ENCODE measurements at regions not wholly inside any gene's neighbourhood (a gene's known extent, or its start where the extent isn't known, plus 50 kb on each side); places are given as distances from the start of the nearest gene placed in this dataset.

- H4K91ac ChIP-seq (replicated peaks; ENCODE audit: insufficient read length, low read length), result no peak overlapping the region
- no peak overlapping the region for H2BK20ac ChIP-seq (ENCODE audit: low read length)
- no peaks in the 10 kb centered on the region for H3K27me3 ChIP-seq (replicated peaks in 1 of 4; ENCODE audit: control insufficient read depth in 3 of 4, extremely low read depth in 1 of 4, insufficient read depth in 3 of 4, low read length in 3 of 4)
- no peak overlapping the region for H3K4me3 ChIP-seq (ENCODE audit: extremely low read depth in 1 of 4, insufficient read depth in 2 of 4, low read depth in 3 of 4, low read length in 4 of 4)
- H2AK5ac ChIP-seq (ENCODE audit: low read depth, low read length), result no peak overlapping the region
- H3K23ac ChIP-seq (ENCODE audit: insufficient read length), result no peak overlapping the region
- no peak overlapping the region for H2BK15ac ChIP-seq (ENCODE audit: low read length)
- no peaks in the 10 kb centered on the region for H3K23me2 ChIP-seq (ENCODE audit: low read depth, low read length)
- no peak overlapping the region for H3K4ac ChIP-seq (replicated peaks; ENCODE audit: insufficient read length, low read depth, low read length)
- H3K79me2 ChIP-seq (ENCODE audit: control insufficient read depth in 1 of 2, insufficient read depth in 2 of 2, low read length in 2 of 2), result no peaks in the 10 kb centered on the region
- H3K56ac ChIP-seq (replicated peaks; ENCODE audit: insufficient read length, low read depth, low read length), result no peak overlapping the region
- H3K9ac ChIP-seq (replicated peaks in 1 of 4; ENCODE audit: extremely low read depth in 1 of 4, low read depth in 3 of 4, low read length in 3 of 4), result no peak overlapping the region
- FAIRE-seq (no peak), DNase-seq (ENCODE audit: low read depth in 1 of 2, low spot score in 2 of 2) (no peak)
- H3K14ac ChIP-seq (ENCODE audit: insufficient read length), result no peak overlapping the region
- CTCF ChIA-PET (ENCODE audit: partially characterized antibody), result no interaction called here
- H3K36me3 ChIP-seq (ENCODE audit: control insufficient read depth in 2 of 4, insufficient read depth in 4 of 4, low read length in 3 of 4), result no peaks in the 10 kb centered on the region
- no peak overlapping the region for H3K27ac ChIP-seq (ENCODE audit: low read depth, low read length)
- POLR2A ChIA-PET (ENCODE audit: partially characterized antibody), result no interaction called here
- H2BK120ac ChIP-seq (replicated peaks; ENCODE audit: low read depth, low read length), result no peak overlapping the region
- no peak overlapping the region for H3K18ac ChIP-seq (ENCODE audit: extremely low read depth, low read length)
- no peak overlapping the region for H2AFZ ChIP-seq (ENCODE audit: low read length)
- no peak overlapping the region for H2BK5ac ChIP-seq (ENCODE audit: low read depth, low read length)
- no peak overlapping the region for H4K8ac ChIP-seq (ENCODE audit: extremely low read depth, insufficient read depth, low read length)
- H3K9me3 ChIP-seq (ENCODE audit: insufficient read depth in 2 of 2, low read depth in 1 of 2, low read length in 1 of 2), result no peaks in the 10 kb centered on the region
- WGBS, 2 experiments (ENCODE audit: extremely low coverage in 1 of 2, insufficient coverage in 1 of 2, insufficient read length in 1 of 2, insufficient replicate concordance in 2 of 2, low coverage in 1 of 2, low lambda C conversion rate in 2 of 2, missing lambda C conversion rate in 1 of 2), result 100% methylated on average over 1 of the region's 5 CpGs; no CpG with 5 or more reads in 1 of the 2 experiments
- H2BK12ac ChIP-seq (ENCODE audit: low read depth, low read length), result no peak overlapping the region
- no peaks in the 10 kb centered on the region for H3K79me1 ChIP-seq (ENCODE audit: low read depth, low read length)
- no peak overlapping the region for H4K5ac ChIP-seq (ENCODE audit: insufficient read length, low read depth, low read length)
- no peaks in the 10 kb centered on the region for H3K4me1 ChIP-seq (replicated peaks in 1 of 4; ENCODE audit: control insufficient read depth in 3 of 4, insufficient read depth in 4 of 4, low read length in 3 of 4)
- H4K20me1 ChIP-seq (replicated peaks in 1 of 2; ENCODE audit: control insufficient read depth in 1 of 2, insufficient read depth in 2 of 2, low read length in 2 of 2), result no peaks in the 10 kb centered on the region
- no peak overlapping the region for H3K4me2 ChIP-seq (ENCODE audit: insufficient read depth in 1 of 2, low read depth in 2 of 2, low read length in 2 of 2)
- TF ChIP-seq KDM4A (IDR thresholded peaks at IDR 0.05; ENCODE audit: low read depth, low read length, severe bottlenecking) (no peak), POLR2A (IDR thresholded peaks at IDR 0.05; ENCODE audit: control extremely low read depth in 1 of 2, low read depth in 2 of 2, low read length in 2 of 2) (no peak), ATF2 (IDR thresholded peaks at IDR 0.05; ENCODE audit: low read length) (no peak), FOSL1 (IDR thresholded peaks at IDR 0.05; ENCODE audit: insufficient read depth, low read depth, low read length) (no peak), SIRT6 (IDR thresholded peaks at IDR 0.05; ENCODE audit: low read length) (no peak), SIX5 (IDR thresholded peaks at IDR 0.05; ENCODE audit: low read depth, low read length) (no peak), SIN3A (conservative IDR thresholded peaks at IDR 0.05 in 1 of 2, IDR thresholded peaks at IDR 0.05 in 1 of 2; ENCODE audit: low read depth in 1 of 2, low read length in 2 of 2) (no peak), RXRA (IDR thresholded peaks at IDR 0.05; ENCODE audit: insufficient read depth, low read depth, low read length) (no peak), CHD1 (IDR thresholded peaks at IDR 0.05; ENCODE audit: low read depth, low read length) (no peak), JUND (IDR thresholded peaks at IDR 0.05; ENCODE audit: low read length) (no peak), USF2 (IDR thresholded peaks at IDR 0.05; ENCODE audit: low read length) (no peak), NANOG (IDR thresholded peaks at IDR 0.05; ENCODE audit: insufficient read depth, low read depth, low read length, poor library complexity, severe bottlenecking) (no peak)
Observed at GRCh38 chrX:85685843-85686242, 306.4 kb upstream of the POF1B start.
